HG03025 (cell line): ENCODE measurements at regions not wholly inside any gene's neighbourhood (a gene's known extent, or its start where the extent isn't known, plus 50 kb on each side); places are given as distances from the start of the nearest gene placed in this dataset.

Experiments used
- ATAC-seq: cut with Tn5 transposase; IDR thresholded peaks from one replicate; pipeline ENCODE4 v1.9.1; 2021; ENCODE audit warnings: mild to moderate bottlenecking, moderate library complexity; ENCODE audit not compliant: unreplicated experiment, low FRiP score

DNA sequence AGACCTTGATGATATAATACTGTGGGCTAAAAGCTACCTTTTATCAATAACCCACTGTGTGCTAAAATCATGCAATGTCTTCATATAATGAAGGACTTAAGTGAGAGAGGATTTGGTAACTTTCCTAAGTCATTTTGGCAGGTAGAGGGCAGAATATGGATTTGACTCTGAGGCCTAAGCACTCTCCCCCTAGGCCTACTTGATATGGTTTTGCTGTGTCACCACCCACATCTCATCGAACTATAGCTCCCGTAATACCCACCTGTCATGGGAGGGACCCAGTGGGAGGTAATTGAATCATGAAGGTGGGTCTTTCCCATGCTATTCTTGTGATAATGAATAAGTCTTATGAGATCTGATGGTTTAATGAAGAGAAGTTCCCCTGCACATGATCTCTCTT, 229.7 kb downstream of the GBA3 start:
- ATAC-seq = no peak

GRCh38 chr4:22921936-22922335, 229.2 kb downstream of the GBA3 start:
- ATAC-seq = no peak

- no peak for ATAC-seq
Measured at GRCh38 chr4:22911285-22911684, 218.5 kb downstream of the GBA3 start.

- ATAC-seq = no peak
Measured at GRCh38 chr4:22910200-22910599, 217.5 kb downstream of the GBA3 start.

DNA sequence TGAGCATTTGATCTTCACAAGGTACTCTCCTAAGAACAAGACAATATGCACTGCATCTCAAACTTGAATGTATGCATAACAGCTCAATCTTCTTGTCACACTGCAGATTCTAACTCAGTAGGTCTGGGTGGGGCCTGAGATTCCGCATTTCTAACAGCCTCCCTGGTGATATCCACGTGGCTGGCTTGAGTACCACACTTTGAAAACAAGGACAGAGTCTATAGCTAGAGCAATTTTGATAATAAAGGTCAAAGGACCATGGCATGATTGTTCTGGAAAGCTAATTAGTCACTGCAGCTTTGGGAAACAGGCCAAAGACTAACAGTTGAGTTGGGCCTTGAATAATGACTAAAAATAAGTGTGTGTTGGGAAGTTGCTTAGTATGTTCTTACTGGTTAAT, 213.3 kb downstream of the GBA3 start:
- ATAC-seq = no peak

GRCh38 chr4:22903913-22904312, 211.2 kb downstream of the GBA3 start:
- ATAC-seq = no peak

DNA sequence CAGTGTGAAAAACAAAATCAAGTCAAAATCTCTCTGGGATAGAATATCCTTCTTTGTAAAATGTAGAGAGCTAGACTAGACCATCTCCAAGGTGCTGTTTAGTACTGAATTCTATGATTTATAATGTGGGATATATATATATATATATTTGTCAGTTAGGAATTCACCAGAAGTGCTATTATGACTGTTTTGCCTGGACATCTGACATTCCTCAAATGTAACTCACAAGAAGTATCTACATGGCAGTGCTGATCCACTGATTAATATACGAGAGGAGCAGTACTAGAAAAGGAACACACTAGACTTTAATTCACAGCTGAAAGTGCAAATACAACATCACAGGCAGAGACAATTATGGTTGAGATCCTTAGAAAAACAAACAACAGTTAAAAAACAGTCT, 208.9 kb downstream of the GBA3 start:
- no peak for ATAC-seq

GRCh38 chr4:22900876-22901275, 208.1 kb downstream of the GBA3 start:
- ATAC-seq = no peak

DNA sequence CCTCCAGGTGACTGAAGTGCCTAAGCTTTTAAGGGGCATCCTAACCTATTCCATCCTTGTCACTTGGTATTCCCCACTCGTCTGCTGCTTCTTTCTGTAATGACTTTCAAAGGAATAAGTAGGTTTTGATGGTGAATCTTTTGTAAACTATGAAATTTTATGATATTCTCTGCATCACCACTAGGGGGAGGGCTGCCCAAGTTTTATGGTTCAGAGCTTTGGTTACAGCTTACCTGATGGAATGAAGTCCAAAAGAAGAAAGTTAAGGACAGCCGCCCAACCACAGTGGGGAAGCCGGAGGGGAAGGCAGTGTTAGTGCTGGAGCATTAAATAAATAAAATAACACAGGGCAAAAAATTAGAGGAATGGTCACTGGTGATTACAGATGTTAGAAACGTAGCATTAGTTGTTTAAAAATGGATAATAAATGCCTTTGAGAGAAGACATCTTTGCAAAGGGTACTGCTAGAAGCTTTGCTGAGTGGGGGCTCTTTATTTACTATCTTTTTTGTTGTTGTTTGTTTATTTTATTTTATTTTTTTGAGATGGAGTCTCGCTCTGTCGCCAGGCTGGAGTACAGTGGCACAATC, 204.9 kb downstream of the GBA3 start:
- no peak for ATAC-seq

- ATAC-seq = no peak
Measured at GRCh38 chr4:22895482-22895881, 202.7 kb downstream of the GBA3 start.

DNA sequence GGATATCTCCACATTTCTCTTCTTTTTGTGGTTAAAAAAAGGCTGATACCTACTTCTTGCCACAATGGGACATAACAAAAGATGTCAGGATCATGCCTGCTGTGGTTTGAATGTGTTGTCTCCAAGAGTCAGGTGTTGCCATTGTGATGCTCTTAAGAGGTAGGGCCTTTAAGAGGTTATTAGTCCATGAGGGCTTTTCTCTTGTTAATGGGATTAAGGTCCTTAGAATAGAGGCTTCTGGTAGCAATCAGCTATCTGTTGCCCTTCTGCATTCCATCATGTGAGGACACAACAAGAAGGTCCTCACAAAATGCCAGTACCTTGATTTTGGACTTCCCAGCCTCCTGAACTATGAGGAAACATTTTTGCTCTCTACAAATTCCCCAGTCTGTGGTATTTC, 191.4 kb downstream of the GBA3 start:
- ATAC-seq = no peak

DNA sequence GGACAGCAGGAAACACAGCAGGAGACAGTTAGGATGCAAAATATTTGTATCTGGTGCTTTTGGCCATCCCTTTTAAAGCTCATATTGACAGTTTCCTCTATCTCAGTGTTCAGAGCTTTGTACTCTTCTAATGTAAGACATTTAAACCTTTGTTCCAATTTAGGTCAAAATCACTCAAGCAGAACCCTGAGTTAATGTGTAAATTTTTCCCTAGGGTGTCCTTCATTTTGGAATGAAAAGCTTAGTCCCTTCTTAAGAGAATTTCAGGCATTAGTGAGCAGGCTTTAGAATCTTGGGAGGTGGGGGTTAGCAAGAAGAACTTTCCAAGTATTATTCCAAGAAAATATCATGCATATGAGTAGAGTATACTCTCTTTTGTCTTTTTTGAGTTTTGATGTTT, 188.7 kb downstream of the GBA3 start:
- ATAC-seq = no peak

DNA sequence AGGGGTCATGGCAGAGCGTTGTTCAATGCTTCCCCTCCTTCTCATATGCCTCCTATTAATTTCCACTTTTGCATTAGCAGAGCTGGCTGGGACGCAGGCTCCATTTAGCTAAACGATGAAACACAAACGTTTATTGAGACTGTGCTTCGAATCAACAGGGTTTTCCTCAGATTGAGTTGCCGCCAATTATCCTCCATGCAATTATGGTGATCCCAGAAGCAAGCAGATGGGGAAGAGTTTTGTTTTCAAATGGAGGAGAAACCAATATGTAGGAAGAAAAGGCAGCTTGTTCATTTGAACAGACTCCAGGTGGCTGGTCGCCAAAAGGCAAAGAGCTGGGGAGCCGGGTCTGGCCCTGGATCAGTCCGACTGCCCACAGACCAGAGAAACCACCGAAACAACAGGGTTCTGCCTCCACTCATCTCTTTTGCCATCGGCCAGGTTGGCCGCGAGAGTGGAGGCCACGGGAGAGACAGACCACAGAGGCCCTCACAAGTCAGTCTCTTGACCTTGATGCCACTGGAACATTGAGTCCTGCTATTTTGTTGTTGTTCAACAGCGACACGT, 184.8 kb downstream of the GBA3 start:
- ATAC-seq = no peak

- ATAC-seq = no peak
Measured at GRCh38 chr4:22876270-22876669, 183.5 kb downstream of the GBA3 start.

- ATAC-seq = no peak
Measured at GRCh38 chr4:22875587-22876257, 183.0 kb downstream of the GBA3 start.

GRCh38 chr4:22874334-22874912, 181.7 kb downstream of the GBA3 start:
- ATAC-seq = no peak

- ATAC-seq = no peak
Measured at GRCh38 chr4:22873899-22874298, 181.2 kb downstream of the GBA3 start.

DNA sequence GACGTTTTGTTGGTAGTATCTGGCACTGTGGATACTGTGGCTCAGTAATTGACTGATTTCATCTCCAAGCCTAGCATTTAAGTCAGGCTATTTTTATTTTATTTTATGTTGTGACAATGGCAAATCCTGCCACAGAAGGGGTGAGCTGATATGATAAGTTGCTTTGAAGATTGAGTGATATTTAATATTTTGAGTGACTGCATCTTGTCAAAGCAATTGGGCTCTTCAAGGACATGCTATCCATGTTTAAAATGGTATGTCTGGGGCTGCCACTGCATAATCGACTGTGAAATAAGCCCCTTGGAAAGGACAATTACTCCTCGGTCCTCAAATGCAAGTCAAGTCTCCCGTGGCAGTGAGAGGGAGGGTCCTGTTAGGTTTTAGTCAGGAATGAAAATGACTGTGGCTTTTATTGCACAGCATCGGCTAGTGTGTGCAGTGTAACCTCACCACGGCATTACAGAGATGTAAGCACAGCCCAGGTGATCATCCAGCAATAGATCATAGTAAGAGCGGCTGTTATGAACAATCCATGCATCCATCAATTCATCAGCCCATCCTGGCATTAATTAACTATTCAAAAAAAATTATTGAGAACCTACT, 178.2 kb downstream of the GBA3 start:
- no peak for ATAC-seq

DNA sequence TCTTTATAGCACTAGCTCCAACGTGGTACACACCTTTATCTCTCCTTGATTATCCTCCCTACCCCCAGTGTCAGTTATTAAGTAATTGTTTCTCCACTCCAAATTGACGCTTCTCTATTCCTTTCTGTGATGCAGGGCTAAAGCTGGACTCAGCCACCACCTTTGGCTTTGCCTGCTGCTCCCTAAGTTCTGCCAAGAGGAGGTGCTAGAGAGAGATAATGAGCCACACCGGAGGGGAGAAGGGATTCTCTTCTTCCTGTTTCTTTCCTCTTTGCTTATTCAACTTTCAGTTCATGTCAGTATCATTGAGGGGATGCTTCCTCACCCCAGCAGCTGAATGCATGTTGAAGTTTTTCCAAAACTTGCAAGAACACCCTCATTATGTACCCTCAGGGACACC, 176.5 kb downstream of the GBA3 start:
- ATAC-seq = no peak
